NT2/D1 (cell line): ENCODE measurements at regions not wholly inside any gene's neighbourhood (a gene's known extent, or its start where the extent isn't known, plus 50 kb on each side); places are given as distances from the start of the nearest gene placed in this dataset.

Experiments used
- SUZ12 ChIP-seq: IDR thresholded peaks from 2 replicates; pipeline ENCODE4 v1.6.1; 2011; ENCODE audit not compliant: insufficient read length, insufficient read depth; ENCODE audit errors: extremely low read depth
- YY1 ChIP-seq: IDR thresholded peaks from 2 replicates; pipeline ENCODE4 v1.6.1; 2011; ENCODE audit not compliant: insufficient read length, insufficient read depth
- ZNF274 ChIP-seq: IDR thresholded peaks from 2 replicates; pipeline ENCODE4 v1.6.1; 2011; ENCODE audit warnings: mild to moderate bottlenecking, low read depth, low read length

DNA sequence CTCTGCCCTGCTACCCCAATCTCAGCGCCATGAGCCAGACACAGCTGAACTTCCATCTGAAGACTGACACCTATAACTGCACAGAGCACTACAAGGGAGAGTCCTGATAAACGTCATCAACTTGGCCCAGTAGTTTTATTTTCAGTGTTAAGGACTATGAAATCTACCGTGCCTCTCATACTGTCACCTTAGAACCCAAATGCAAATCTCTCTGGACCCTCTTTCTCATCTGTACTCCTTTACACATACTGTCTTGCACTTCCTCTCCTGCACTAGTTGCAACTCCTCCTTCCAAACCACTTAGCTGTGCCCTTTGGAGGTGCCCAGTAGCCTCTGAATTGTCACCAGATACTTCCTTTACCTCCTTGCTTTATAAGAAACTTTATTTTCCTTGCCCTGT is 420.2 kb upstream of the CNKSR2 start:
- TF ChIP-seq YY1, result no peak
- no peak for TF ChIP-seq ZNF274
- no peak for TF ChIP-seq SUZ12
